ENCODE measurements at regions not wholly inside any gene's neighbourhood (a gene's known extent, or its start where the extent isn't known, plus 50 kb on each side); places are given as distances from the start of the nearest gene placed in this dataset.

- no peak for TF ChIP-seq STAT6 (CRISPR knock-in tag; conservative IDR thresholded peaks at IDR 0.05; ENCODE audit: low read depth)
- TF ChIP-seq ETV6 (CRISPR knock-in tag; IDR thresholded peaks at IDR 0.05), result no peak
- no peak for TF ChIP-seq CTCF (IDR thresholded peaks at IDR 0.05)
- TF ChIP-seq ZNF512 (CRISPR knock-in tag; IDR thresholded peaks at IDR 0.05; ENCODE audit: borderline replicate concordance), result no peak
- no peak for TF ChIP-seq AFF4 (CRISPR knock-in tag; IDR thresholded peaks at IDR 0.05; ENCODE audit: borderline replicate concordance)
- TF ChIP-seq JUN (CRISPR knock-in tag; IDR thresholded peaks at IDR 0.05), result no peak
- TF ChIP-seq ZNF232 (CRISPR knock-in tag; IDR thresholded peaks at IDR 0.05), result no peak
- no peak for TF ChIP-seq TEAD4 (CRISPR knock-in tag; IDR thresholded peaks at IDR 0.05)
- no peak for TF ChIP-seq ATF3 (CRISPR knock-in tag; conservative IDR thresholded peaks at IDR 0.05)
- no peak for TF ChIP-seq NR3C1 (CRISPR knock-in tag; conservative IDR thresholded peaks at IDR 0.05; ENCODE audit: low read depth)
- TF ChIP-seq CREB1 (CRISPR knock-in tag; IDR thresholded peaks at IDR 0.05), result no peak
- no peak for TF ChIP-seq ZNF263 (CRISPR knock-in tag; IDR thresholded peaks at IDR 0.05; ENCODE audit: low read depth)
- TF ChIP-seq CREM (CRISPR knock-in tag; IDR thresholded peaks at IDR 0.05), result no peak
Measured at GRCh38 chr16:86800894-86801293, 222.5 kb downstream of the FOXL1 start.
